KMS-11 (cell line): ENCODE measurements at regions not wholly inside any gene's neighbourhood (a gene's known extent, or its start where the extent isn't known, plus 50 kb on each side); places are given as distances from the start of the nearest gene placed in this dataset.

Experiments
- H2AFZ ChIP-seq: fragments of 200-600 bp; sonication (generic); 2 replicates; pipeline ENCODE4 v1.6.1; 2016; ENCODE audit warnings: antibody characterized with exemption, mixed run types, low read depth
- H3K27ac ChIP-seq: fragments of 200-600 bp; sonication (generic); 2 replicates; pipeline ENCODE4 v1.6.1; 2016; ENCODE audit warnings: mild to moderate bottlenecking, mixed run types
- H3K27me3 ChIP-seq: fragments of 200-600 bp; sonication (generic); 2 replicates; pipeline ENCODE4 v1.6.1; 2017; ENCODE audit warnings: mild to moderate bottlenecking, low read depth, mixed run types, moderate library complexity; ENCODE audit not compliant: insufficient read depth
- H3K36me3 ChIP-seq: fragments of 200-600 bp; sonication (generic); 2 replicates; pipeline ENCODE4 v1.6.1; 2017; ENCODE audit warnings: mild to moderate bottlenecking, mixed run types; ENCODE audit not compliant: insufficient read depth
- H3K4me1 ChIP-seq: fragments of 200-600 bp; sonication (generic); 2 replicates; pipeline ENCODE4 v1.6.1; 2016; ENCODE audit warnings: mild to moderate bottlenecking, low read depth, mixed run types; ENCODE audit not compliant: poor library complexity, severe bottlenecking
- H3K4me2 ChIP-seq: fragments of 200-600 bp; sonication (generic); 2 replicates; pipeline ENCODE4 v1.7.0; 2016; ENCODE audit warnings: mild to moderate bottlenecking, mixed run types
- H3K4me3 ChIP-seq: fragments of 200-600 bp; sonication (generic); IDR thresholded peaks from 2 replicates; pipeline ENCODE4 v1.6.1; 2017; ENCODE audit warnings: low read depth, low read length, mixed read lengths; ENCODE audit not compliant: insufficient read depth
- H3K79me2 ChIP-seq: fragments of 200-600 bp; sonication (generic); 2 replicates; pipeline ENCODE4 v1.6.1; 2016; ENCODE audit warnings: low read depth, mixed run types; ENCODE audit not compliant: insufficient read depth
- H3K9ac ChIP-seq: fragments of 200-600 bp; sonication (generic); 2 replicates; pipeline ENCODE4 v1.6.1; 2016; ENCODE audit warnings: mild to moderate bottlenecking, mixed run types
- H4K20me1 ChIP-seq: fragments of 200-600 bp; sonication (generic); 2 replicates; pipeline ENCODE4 v1.6.1; 2016; ENCODE audit warnings: mild to moderate bottlenecking, mixed run types; ENCODE audit not compliant: insufficient read depth
- CTCF ChIP-seq: fragments of 200-600 bp; sonication (generic); conservative IDR thresholded peaks from 2 replicates; pipeline ENCODE4 v1.6.1; 2017; ENCODE audit warnings: low read depth, mild to moderate bottlenecking, antibody characterized with exemption, low read length, moderate library complexity, mixed read lengths

- Histone ChIP-seq H3K36me3 (no peaks in the 10 kb centered on the region), H3K27me3 (no peaks in the 10 kb centered on the region), H4K20me1 (no peaks in the 10 kb centered on the region), H3K79me2 (no peaks in the 10 kb centered on the region), H3K4me2 (no peak overlapping the region), H3K4me3 (no peak overlapping the region), H2AFZ (no peak overlapping the region), H3K4me1 (no peaks in the 10 kb centered on the region), H3K27ac (no peak overlapping the region), H3K9ac (no peak overlapping the region)
- TF ChIP-seq CTCF, result no peak
These were observed 173.7 kb upstream of the NECTIN1 start for GRCh38 chr11:119902656-119903231.

GRCh38 chr11:119901657-119902577 lies 172.9 kb upstream of the NECTIN1 start:
- Histone ChIP-seq H3K27ac (no peak overlapping the region), H3K9ac (no peak overlapping the region), H3K4me1 (peaks cover 6% of the 10 kb centered on the region), H3K36me3 (no peaks in the 10 kb centered on the region), H2AFZ (no peak overlapping the region), H3K27me3 (no peaks in the 10 kb centered on the region), H3K79me2 (no peaks in the 10 kb centered on the region), H3K4me2 (no peak overlapping the region), H4K20me1 (no peaks in the 10 kb centered on the region), H3K4me3 (no peak overlapping the region)
- no peak for TF ChIP-seq CTCF

DNA sequence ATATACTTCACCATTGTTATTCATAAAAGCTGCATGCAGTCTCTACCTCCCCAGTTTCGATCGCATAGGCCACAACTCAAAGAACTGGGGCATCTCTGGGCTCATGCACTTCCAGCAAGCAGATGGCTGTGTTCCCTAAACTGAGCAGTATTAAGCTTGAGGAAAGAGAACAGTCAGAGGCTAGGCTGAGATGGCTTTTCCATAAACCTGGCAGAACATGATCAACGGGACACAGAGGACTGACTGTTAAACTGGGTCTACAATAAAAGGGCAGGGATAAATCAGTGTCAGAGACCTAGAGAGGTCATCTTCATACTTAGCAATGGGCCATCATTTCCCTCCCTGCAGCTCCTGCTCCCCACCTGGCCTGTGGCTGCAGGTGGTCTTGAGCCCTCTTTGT lies 171.0 kb upstream of the NECTIN1 start:
- no peak for TF ChIP-seq CTCF

GRCh38 chr11:119897576-119897975 lies 168.6 kb upstream of the NECTIN1 start:
- peaks cover 21% of the 10 kb centered on the region for H3K4me1 ChIP-seq
- no peak overlapping the region for H3K27ac ChIP-seq
- no peaks in the 10 kb centered on the region for H3K36me3 ChIP-seq
- no peaks in the 10 kb centered on the region for H3K27me3 ChIP-seq
- H4K20me1 ChIP-seq, result no peaks in the 10 kb centered on the region
- no peak overlapping the region for H3K4me3 ChIP-seq
- no peaks in the 10 kb centered on the region for H3K79me2 ChIP-seq
- TF ChIP-seq CTCF, result no peak
- no peak overlapping the region for H2AFZ ChIP-seq
- H3K4me2 ChIP-seq, result no peak overlapping the region
- H3K9ac ChIP-seq, result no peak overlapping the region

More for the DNA sequence above, 171.0 kb upstream of the NECTIN1 start:
- Histone ChIP-seq H3K36me3 (no peaks in the 10 kb centered on the region), H3K27ac (no peak overlapping the region), H3K4me1 (peaks cover 21% of the 10 kb centered on the region), H3K4me2 (no peak overlapping the region), H3K4me3 (no peak overlapping the region), H2AFZ (no peak overlapping the region), H3K9ac (no peak overlapping the region), H3K79me2 (no peaks in the 10 kb centered on the region), H4K20me1 (no peaks in the 10 kb centered on the region), H3K27me3 (no peaks in the 10 kb centered on the region)
